ENCODE measurements at regions not wholly inside any gene's neighbourhood (a gene's known extent, or its start where the extent isn't known, plus 50 kb on each side); places are given as distances from the start of the nearest gene placed in this dataset.

DNA sequence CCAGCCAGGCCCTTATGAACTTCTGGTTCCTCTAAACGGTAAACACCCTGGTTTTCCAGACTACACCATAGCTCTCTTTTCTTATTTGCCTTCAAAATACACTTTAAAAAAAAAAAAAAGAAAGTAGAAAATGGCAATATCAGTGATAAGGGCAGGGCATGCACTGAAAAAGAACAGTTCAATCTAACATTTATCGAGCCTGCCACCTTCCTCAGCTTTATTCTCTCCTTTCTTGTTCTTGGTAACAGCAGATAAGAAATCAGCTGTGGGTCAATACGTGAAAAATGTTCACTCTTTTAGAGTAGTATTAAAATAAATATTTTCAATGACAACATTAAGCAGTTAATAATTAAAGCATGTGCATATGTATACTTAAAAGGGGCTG is 83.1 kb upstream of the ZNF648 start:
- TF ChIP-seq, protein P1, sequence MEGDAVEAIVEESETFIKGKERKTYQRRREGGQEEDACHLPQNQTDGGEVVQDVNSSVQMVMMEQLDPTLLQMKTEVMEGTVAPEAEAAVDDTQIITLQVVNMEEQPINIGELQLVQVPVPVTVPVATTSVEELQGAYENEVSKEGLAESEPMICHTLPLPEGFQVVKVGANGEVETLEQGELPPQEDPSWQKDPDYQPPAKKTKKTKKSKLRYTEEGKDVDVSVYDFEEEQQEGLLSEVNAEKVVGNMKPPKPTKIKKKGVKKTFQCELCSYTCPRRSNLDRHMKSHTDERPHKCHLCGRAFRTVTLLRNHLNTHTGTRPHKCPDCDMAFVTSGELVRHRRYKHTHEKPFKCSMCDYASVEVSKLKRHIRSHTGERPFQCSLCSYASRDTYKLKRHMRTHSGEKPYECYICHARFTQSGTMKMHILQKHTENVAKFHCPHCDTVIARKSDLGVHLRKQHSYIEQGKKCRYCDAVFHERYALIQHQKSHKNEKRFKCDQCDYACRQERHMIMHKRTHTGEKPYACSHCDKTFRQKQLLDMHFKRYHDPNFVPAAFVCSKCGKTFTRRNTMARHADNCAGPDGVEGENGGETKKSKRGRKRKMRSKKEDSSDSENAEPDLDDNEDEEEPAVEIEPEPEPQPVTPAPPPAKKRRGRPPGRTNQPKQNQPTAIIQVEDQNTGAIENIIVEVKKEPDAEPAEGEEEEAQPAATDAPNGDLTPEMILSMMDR (IDR thresholded peaks at IDR 0.05) = no peak
- TF ChIP-seq POLR2A (IDR thresholded peaks at IDR 0.05) = no peak

Measured in Peyer's patch (tissue), 4 donors.